Stimulated activated CD8-positive, alpha-beta memory T cell treated with anti-CD3 and anti-CD28 coated beads, Interleukin-7, amount 100 ng/mL, for 24 hours (primary cell): ENCODE measurements at regions not wholly inside any gene's neighbourhood (a gene's known extent, or its start where the extent isn't known, plus 50 kb on each side); places are given as distances from the start of the nearest gene placed in this dataset.

Experiments
- DNase-seq: peaks from one replicate; pipeline ENCODE4 v3.0.0-alpha.2; 2020; ENCODE audit warnings: low read depth

- no peak for DNase-seq
Observed at GRCh38 chr9:134228649-134229048, 64.3 kb upstream of the RNU6ATAC start.

GRCh38 chr9:134229466-134230091 lies 65.2 kb upstream of the RNU6ATAC start:
- no peak for DNase-seq

- no peak for DNase-seq
Observed at GRCh38 chr9:134230092-134230941, 66.0 kb upstream of the RNU6ATAC start.

- no peak for DNase-seq
Observed at GRCh38 chr9:134230942-134231325, 66.6 kb upstream of the RNU6ATAC start.

- no peak for DNase-seq
Observed at GRCh38 chr9:134231330-134231745, 67.0 kb upstream of the RNU6ATAC start.

GRCh38 chr9:134231767-134232166 lies 67.4 kb upstream of the RNU6ATAC start:
- DNase-seq, result no peak

- DNase-seq, result no peak
Observed at GRCh38 chr9:134233022-134233421, 68.7 kb upstream of the RNU6ATAC start.

- DNase-seq, result no peak
Observed at GRCh38 chr9:134234001-134234660, 69.8 kb upstream of the RNU6ATAC start.

GRCh38 chr9:134234687-134235359 lies 70.5 kb upstream of the RNU6ATAC start:
- no peak for DNase-seq

- DNase-seq, result no peak
Observed at GRCh38 chr9:134235366-134235765, 71.0 kb upstream of the RNU6ATAC start.

GRCh38 chr9:134236001-134236421 lies 71.6 kb upstream of the RNU6ATAC start:
- DNase-seq, result no peak

GRCh38 chr9:134236935-134237629 lies 72.7 kb upstream of the RNU6ATAC start:
- no peak for DNase-seq

- DNase-seq, result no peak
Observed at GRCh38 chr9:134237630-134238265, 73.4 kb upstream of the RNU6ATAC start.

- DNase-seq, result no peak
Observed at GRCh38 chr9:134239130-134239903, 75.0 kb upstream of the RNU6ATAC start.

GRCh38 chr9:134239939-134240338 lies 75.6 kb upstream of the RNU6ATAC start:
- DNase-seq, result no peak

GRCh38 chr9:134240361-134240760 lies 76.0 kb upstream of the RNU6ATAC start:
- no peak for DNase-seq

- no peak for DNase-seq
Observed at GRCh38 chr9:134242706-134243105, 78.3 kb upstream of the RNU6ATAC start.

- peak; percentile 4 for DNase-seq
Observed at GRCh38 chr9:134243778-134244467, 79.6 kb upstream of the RNU6ATAC start.

GRCh38 chr9:134245179-134245578 lies 80.8 kb upstream of the RNU6ATAC start:
- DNase-seq, result no peak
